ENCODE measurements at regions not wholly inside any gene's neighbourhood (a gene's known extent, or its start where the extent isn't known, plus 50 kb on each side); places are given as distances from the start of the nearest gene placed in this dataset.

- no peak overlapping the region for H3K4me3 ChIP-seq (IDR thresholded peaks at IDR 0.05; ENCODE audit: insufficient read depth, low read depth, low read length)
- H4K20me1 ChIP-seq (ENCODE audit: insufficient read depth) = no peaks in the 10 kb centered on the region
- H3K27ac ChIP-seq = no peak overlapping the region
- TF ChIP-seq CTCF (conservative IDR thresholded peaks at IDR 0.05; ENCODE audit: low read depth, low read length) = no peak
- H3K27me3 ChIP-seq (ENCODE audit: insufficient read depth, low read depth) = no peaks in the 10 kb centered on the region
- H3K4me1 ChIP-seq (ENCODE audit: low read depth, poor library complexity, severe bottlenecking) = no peaks in the 10 kb centered on the region
- H3K36me3 ChIP-seq (ENCODE audit: insufficient read depth) = no peaks in the 10 kb centered on the region
- H3K79me2 ChIP-seq (ENCODE audit: insufficient read depth, low read depth) = no peaks in the 10 kb centered on the region
- no peak overlapping the region for H3K4me2 ChIP-seq
- no peak overlapping the region for H3K9ac ChIP-seq
- no peak overlapping the region for H2AFZ ChIP-seq (ENCODE audit: low read depth)
Observed at GRCh38 chr3:72192572-72192971, 407.6 kb upstream of the PROK2 start.

- Histone ChIP-seq H3K27ac (no peak overlapping the region), H3K9ac (no peak overlapping the region), H3K36me3 (ENCODE audit: insufficient read depth) (no peaks in the 10 kb centered on the region), H3K4me2 (no peak overlapping the region), H4K20me1 (ENCODE audit: insufficient read depth) (no peaks in the 10 kb centered on the region), H3K4me3 (IDR thresholded peaks at IDR 0.05; ENCODE audit: insufficient read depth, low read depth, low read length) (no peak overlapping the region), H3K4me1 (ENCODE audit: low read depth, poor library complexity, severe bottlenecking) (no peaks in the 10 kb centered on the region), H2AFZ (ENCODE audit: low read depth) (no peak overlapping the region), H3K27me3 (ENCODE audit: insufficient read depth, low read depth) (no peaks in the 10 kb centered on the region), H3K79me2 (ENCODE audit: insufficient read depth, low read depth) (no peaks in the 10 kb centered on the region)
- TF ChIP-seq CTCF (conservative IDR thresholded peaks at IDR 0.05; ENCODE audit: low read depth, low read length) = no peak
Observed at GRCh38 chr3:72191209-72191960, 406.4 kb upstream of the PROK2 start.

GRCh38 chr3:72190050-72190449, 405.1 kb upstream of the PROK2 start:
- H3K27ac ChIP-seq = no peak overlapping the region
- no peaks in the 10 kb centered on the region for H3K79me2 ChIP-seq (ENCODE audit: insufficient read depth, low read depth)
- no peak overlapping the region for H2AFZ ChIP-seq (ENCODE audit: low read depth)
- H3K4me1 ChIP-seq (ENCODE audit: low read depth, poor library complexity, severe bottlenecking) = no peaks in the 10 kb centered on the region
- H4K20me1 ChIP-seq (ENCODE audit: insufficient read depth) = no peaks in the 10 kb centered on the region
- no peak for TF ChIP-seq CTCF (conservative IDR thresholded peaks at IDR 0.05; ENCODE audit: low read depth, low read length)
- no peaks in the 10 kb centered on the region for H3K36me3 ChIP-seq (ENCODE audit: insufficient read depth)
- H3K4me2 ChIP-seq = no peak overlapping the region
- H3K27me3 ChIP-seq (ENCODE audit: insufficient read depth, low read depth) = no peaks in the 10 kb centered on the region
- H3K4me3 ChIP-seq (IDR thresholded peaks at IDR 0.05; ENCODE audit: insufficient read depth, low read depth, low read length) = no peak overlapping the region
- H3K9ac ChIP-seq = no peak overlapping the region

GRCh38 chr3:72189339-72189738, 404.4 kb upstream of the PROK2 start:
- Histone ChIP-seq H4K20me1 (ENCODE audit: insufficient read depth) (no peaks in the 10 kb centered on the region), H3K9ac (no peak overlapping the region), H3K4me3 (IDR thresholded peaks at IDR 0.05; ENCODE audit: insufficient read depth, low read depth, low read length) (no peak overlapping the region), H3K4me2 (no peak overlapping the region), H2AFZ (ENCODE audit: low read depth) (no peak overlapping the region), H3K27me3 (ENCODE audit: insufficient read depth, low read depth) (no peaks in the 10 kb centered on the region), H3K27ac (no peak overlapping the region), H3K79me2 (ENCODE audit: insufficient read depth, low read depth) (no peaks in the 10 kb centered on the region), H3K36me3 (ENCODE audit: insufficient read depth) (no peaks in the 10 kb centered on the region), H3K4me1 (ENCODE audit: low read depth, poor library complexity, severe bottlenecking) (no peaks in the 10 kb centered on the region)
- no peak for TF ChIP-seq CTCF (conservative IDR thresholded peaks at IDR 0.05; ENCODE audit: low read depth, low read length)
